Caco-2 (cell line): ENCODE measurements at regions not wholly inside any gene's neighbourhood (a gene's known extent, or its start where the extent isn't known, plus 50 kb on each side); places are given as distances from the start of the nearest gene placed in this dataset.

ENCODE experiments used
- BruUV-seq: library from RNA; stranded (reverse); fragments of 400-500 nt; replicated peaks from 2 replicates; lab custom pipeline; 2021; lab: Mats Ljungman, UMichigan
- CTCF ChIA-PET: fragments of 300-600 bp; sonication (Branson Sonifier 250); formaldehyde crosslinking; loops from one replicate; lab custom pipeline; 2022; ENCODE audit warnings: antibody characterized with exemption; lab: Charles Lee
- POLR2A ChIA-PET: fragments of 300-600 bp; sonication (Branson Sonifier 250); formaldehyde crosslinking; loops from one replicate; lab custom pipeline; 2022; ENCODE audit warnings: antibody characterized with exemption; lab: Charles Lee
- DNase-seq, 2 experiments: peaks; one replicate each; pipeline versions ENCODE4 v3.0.0 to v3.0.0-alpha.2; 2020 to 2022
- H3K27me3 ChIP-seq: replicated peaks from 2 replicates; pipeline ENCODE4 v1.6.0; 2011; ENCODE audit warnings: low read length; ENCODE audit not compliant: control insufficient read depth, insufficient read depth
- H3K36me3 ChIP-seq: 2 replicates; pipeline ENCODE4 v1.5.1; 2011; ENCODE audit warnings: low read length; ENCODE audit not compliant: control insufficient read depth, insufficient read depth
- H3K4me1 ChIP-seq: fragments of 250-450 bp; sonication (Bioruptor Pico); 2 replicates; pipeline ENCODE4 v1.5.1; 2020; ENCODE audit warnings: mild to moderate bottlenecking
- H3K4me3 ChIP-seq: 2 replicates; pipeline ENCODE4 v1.5.1; 2011; ENCODE audit warnings: low read depth, mild to moderate bottlenecking, control low read depth, low read length
- H3K9me3 ChIP-seq: fragments of 250-450 bp; sonication (Bioruptor Pico); 2 replicates; pipeline ENCODE4 v1.5.1; 2020; ENCODE audit warnings: mild to moderate bottlenecking, moderate library complexity
- H3K27ac Mint-ChIP-seq: one replicate; pipeline ENCODE4 v1.8.0; 2022; ENCODE audit warnings: mixed read lengths; ENCODE audit not compliant: unreplicated experiment
- H3K27me3 Mint-ChIP-seq: one replicate; pipeline ENCODE4 v1.8.0; 2022; ENCODE audit warnings: mixed read lengths; ENCODE audit not compliant: insufficient read depth, unreplicated experiment
- H3K36me3 Mint-ChIP-seq: one replicate; pipeline ENCODE4 v1.8.0; 2022; ENCODE audit warnings: mild to moderate bottlenecking, mixed read lengths; ENCODE audit not compliant: insufficient read depth, unreplicated experiment
- H3K4me1 Mint-ChIP-seq: one replicate; pipeline ENCODE4 v1.8.0; 2022; ENCODE audit warnings: low read depth, mixed read lengths; ENCODE audit not compliant: unreplicated experiment
- H3K4me3 Mint-ChIP-seq: one replicate; pipeline ENCODE4 v1.8.0; 2022; ENCODE audit warnings: mild to moderate bottlenecking, moderate library complexity, mixed read lengths; ENCODE audit not compliant: unreplicated experiment
- H3K9me3 Mint-ChIP-seq: one replicate; pipeline ENCODE4 v1.8.0; 2022; ENCODE audit warnings: mixed read lengths; ENCODE audit not compliant: unreplicated experiment
- intact Hi-C: fragments of 100-400 bp; cut with micrococcal nuclease; formaldehyde crosslinking; loops from one replicate; pipeline ENCODE4 v1.10.0; 2022; ENCODE audit not compliant: unreplicated experiment
- TF ChIP-seq, protein P1 (sequence below), 2 experiments: fragments of 200-600 bp in 1 of 2; IDR thresholded peaks; 1 replicate in 1 of 2; 2 replicates in 1 of 2; pipeline versions ENCODE4 v1.5.1 to v1.8.0; 2011 to 2022; ENCODE audit warnings: antibody characterized with exemption in 1 of 2, control low read depth in 1 of 2, inconsistent platforms in 1 of 2, low read depth in 1 of 2, low read length in 1 of 2, mild to moderate bottlenecking in 1 of 2, moderate library complexity in 1 of 2; ENCODE audit not compliant: insufficient read depth in 1 of 2, severe bottlenecking in 1 of 2, unreplicated experiment in 1 of 2

DNA sequence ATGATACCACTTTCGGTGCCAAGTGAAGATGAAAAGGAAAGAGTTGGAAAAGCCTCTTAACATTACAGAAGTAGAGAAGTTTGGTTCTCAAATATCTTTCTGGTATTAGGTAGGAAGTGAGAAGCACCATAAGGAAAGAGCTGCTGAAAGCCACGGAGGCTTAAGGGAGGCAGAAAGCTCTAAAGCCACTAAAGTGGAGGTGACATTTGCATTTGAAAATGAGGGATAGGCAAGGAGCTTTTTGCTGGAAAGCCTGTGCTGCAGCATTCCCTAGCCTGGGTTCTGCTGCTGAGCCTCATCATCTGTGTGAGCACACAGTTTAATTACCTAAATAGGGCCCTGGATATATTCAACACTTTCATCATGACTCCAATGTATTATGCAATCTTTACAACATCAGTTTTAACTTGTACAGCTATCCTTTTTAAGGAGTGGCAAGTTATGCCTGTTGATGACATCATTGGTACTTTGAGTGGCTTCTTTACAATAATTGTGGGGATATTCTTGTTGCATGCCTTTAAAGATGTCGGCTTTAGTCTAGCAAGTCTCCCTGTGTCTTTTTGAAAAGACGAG lies 315.4 kb downstream of the RBM26 start:
- TF ChIP-seq, protein P1, sequence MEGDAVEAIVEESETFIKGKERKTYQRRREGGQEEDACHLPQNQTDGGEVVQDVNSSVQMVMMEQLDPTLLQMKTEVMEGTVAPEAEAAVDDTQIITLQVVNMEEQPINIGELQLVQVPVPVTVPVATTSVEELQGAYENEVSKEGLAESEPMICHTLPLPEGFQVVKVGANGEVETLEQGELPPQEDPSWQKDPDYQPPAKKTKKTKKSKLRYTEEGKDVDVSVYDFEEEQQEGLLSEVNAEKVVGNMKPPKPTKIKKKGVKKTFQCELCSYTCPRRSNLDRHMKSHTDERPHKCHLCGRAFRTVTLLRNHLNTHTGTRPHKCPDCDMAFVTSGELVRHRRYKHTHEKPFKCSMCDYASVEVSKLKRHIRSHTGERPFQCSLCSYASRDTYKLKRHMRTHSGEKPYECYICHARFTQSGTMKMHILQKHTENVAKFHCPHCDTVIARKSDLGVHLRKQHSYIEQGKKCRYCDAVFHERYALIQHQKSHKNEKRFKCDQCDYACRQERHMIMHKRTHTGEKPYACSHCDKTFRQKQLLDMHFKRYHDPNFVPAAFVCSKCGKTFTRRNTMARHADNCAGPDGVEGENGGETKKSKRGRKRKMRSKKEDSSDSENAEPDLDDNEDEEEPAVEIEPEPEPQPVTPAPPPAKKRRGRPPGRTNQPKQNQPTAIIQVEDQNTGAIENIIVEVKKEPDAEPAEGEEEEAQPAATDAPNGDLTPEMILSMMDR (IDR thresholded peaks at IDR 0.05; ENCODE audit: insufficient read depth in 1 of 2, low read depth in 1 of 2, low read length in 1 of 2, severe bottlenecking in 1 of 2, unreplicated experiment in 1 of 2): no peak
- Mint-ChIP-seq H3K36me3 (no peaks in the 10 kb centered on the region), H3K4me3 (no peak overlapping the region), H3K27me3 (peaks cover 7% of the 10 kb centered on the region), H3K9me3 (no peaks in the 10 kb centered on the region), H3K4me1 (no peaks in the 10 kb centered on the region), H3K27ac (no peak overlapping the region)
- Histone ChIP-seq H3K36me3 (no peaks in the 10 kb centered on the region), H3K4me1 (no peaks in the 10 kb centered on the region), H3K9me3 (no peaks in the 10 kb centered on the region), H3K4me3 (no peak overlapping the region), H3K27me3 (no peaks in the 10 kb centered on the region)
- ChIA-PET CTCF (no interaction called here), POLR2A (no interaction called here)
- intact Hi-C loops: no loop called here
- DNase-seq: no peak
- no TSS peak for BruUV-seq

DNA sequence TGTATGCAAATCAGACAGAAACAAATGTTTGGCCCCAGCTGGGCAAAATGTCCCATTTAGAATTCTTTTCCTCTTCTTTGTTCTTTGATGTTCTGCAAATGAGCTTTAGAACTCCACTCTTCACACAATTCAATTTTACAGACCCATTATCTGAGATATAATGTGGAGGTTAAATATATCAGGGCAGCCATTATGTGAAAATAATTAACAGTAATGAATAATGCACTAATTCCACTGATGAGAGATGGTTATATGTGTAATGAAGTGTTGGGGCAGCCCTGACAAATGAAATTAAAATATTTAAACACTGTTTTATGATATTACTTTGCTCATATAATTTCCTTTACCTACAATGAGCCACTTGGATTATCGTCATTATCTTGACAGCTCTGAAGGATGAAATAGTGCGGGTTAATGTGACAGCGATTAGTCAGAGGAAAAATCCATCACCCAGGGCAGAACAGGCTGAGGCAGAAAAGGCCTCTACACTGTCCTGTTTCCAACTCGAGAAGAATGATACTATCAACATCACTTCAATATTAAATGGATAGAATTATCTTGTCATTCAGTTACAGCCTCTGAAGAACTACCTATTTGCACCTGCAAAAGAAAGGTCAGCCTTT lies 321.1 kb downstream of the RBM26 start:
- Mint-ChIP-seq H3K4me1 (no peaks in the 10 kb centered on the region), H3K36me3 (no peaks in the 10 kb centered on the region), H3K4me3 (no peak overlapping the region), H3K9me3 (no peaks in the 10 kb centered on the region), H3K27me3 (peaks cover 8% of the 10 kb centered on the region), H3K27ac (no peak overlapping the region)
- Histone ChIP-seq H3K9me3 (no peaks in the 10 kb centered on the region), H3K4me1 (no peaks in the 10 kb centered on the region), H3K4me3 (no peak overlapping the region), H3K27me3 (no peaks in the 10 kb centered on the region), H3K36me3 (no peaks in the 10 kb centered on the region)
- ChIA-PET CTCF (no interaction called here), POLR2A (no interaction called here)
- BruUV-seq: no TSS peak
- TF ChIP-seq, protein P1 (IDR thresholded peaks at IDR 0.05; ENCODE audit: insufficient read depth in 1 of 2, low read depth in 1 of 2, low read length in 1 of 2, severe bottlenecking in 1 of 2, unreplicated experiment in 1 of 2): no peak
- no peak for DNase-seq
- intact Hi-C loops: no loop called here

DNA sequence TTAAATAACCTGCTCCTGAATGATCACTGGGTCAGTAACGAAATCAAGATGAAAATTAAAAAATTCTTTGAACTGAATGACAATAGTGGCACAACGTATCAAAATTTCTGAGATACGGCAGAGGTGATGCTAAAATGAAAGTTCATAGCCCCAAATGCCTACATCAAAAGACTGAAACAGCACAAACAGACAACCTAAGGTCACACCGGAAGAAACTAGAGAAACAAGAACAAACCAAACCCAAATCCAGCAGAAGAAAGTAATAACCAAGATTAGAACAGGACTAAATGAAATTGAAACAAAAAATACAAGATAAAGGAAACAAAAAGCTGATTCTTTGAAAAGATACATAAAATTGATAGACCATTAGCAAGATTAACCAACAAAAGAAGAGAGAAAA lies 324.1 kb downstream of the RBM26 start:
- intact Hi-C loops: no loop called here
- H3K27me3 ChIP-seq: no peaks in the 10 kb centered on the region
- TF ChIP-seq, protein P1 (IDR thresholded peaks at IDR 0.05; ENCODE audit: insufficient read depth in 1 of 2, low read depth in 1 of 2, low read length in 1 of 2, severe bottlenecking in 1 of 2, unreplicated experiment in 1 of 2): no peak
- H3K9me3 Mint-ChIP-seq: no peaks in the 10 kb centered on the region
- no peak overlapping the region for H3K4me3 ChIP-seq
- H3K36me3 ChIP-seq: no peaks in the 10 kb centered on the region
- no peaks in the 10 kb centered on the region for H3K36me3 Mint-ChIP-seq
- H3K4me1 ChIP-seq: no peaks in the 10 kb centered on the region
- CTCF ChIA-PET: no interaction called here
- no peaks in the 10 kb centered on the region for H3K9me3 ChIP-seq
- DNase-seq: no peak
- H3K27me3 Mint-ChIP-seq: peaks cover 7% of the 10 kb centered on the region
- H3K4me1 Mint-ChIP-seq: no peaks in the 10 kb centered on the region
- no peak overlapping the region for H3K4me3 Mint-ChIP-seq
- no TSS peak for BruUV-seq
- no peak overlapping the region for H3K27ac Mint-ChIP-seq
- POLR2A ChIA-PET: no interaction called here
